HepG2 (cell line): ENCODE measurements at regions not wholly inside any gene's neighbourhood (a gene's known extent, or its start where the extent isn't known, plus 50 kb on each side); places are given as distances from the start of the nearest gene placed in this dataset.

Experiments
- CEBPB ChIP-seq: IDR thresholded peaks from 2 replicates; pipeline ENCODE4 v1.6.1; 2011; ENCODE audit warnings: low read depth, low read length, improper control_type of control experiment, borderline replicate concordance
- EP300 ChIP-seq, 3 experiments: sonication (generic) in 1 of 3; formaldehyde crosslinking in 1 of 3; IDR thresholded peaks; 2 replicates each; pipeline versions ENCODE4 v1.5.1 to v1.6.1; 2011 to 2020; ENCODE audit warnings: low read depth in 2 of 3, low read length in 2 of 3, borderline replicate concordance in 1 of 3, improper control_type of control experiment in 1 of 3, mild to moderate bottlenecking in 1 of 3, missing genetic modification reagents in 1 of 3, moderate library complexity in 1 of 3
- MYNN ChIP-seq: sonication (generic); formaldehyde crosslinking; IDR thresholded peaks from 2 replicates; pipeline ENCODE4 v1.4.0; 2020; ENCODE audit warnings: mild to moderate bottlenecking, low read depth, missing genetic modification reagents
- NFE2L2 ChIP-seq: fragments of 150-350 bp; IDR thresholded peaks from 2 replicates; pipeline ENCODE4 v1.6.1; 2014; ENCODE audit warnings: low read length
- POLR2A ChIP-seq, 2 experiments: IDR thresholded peaks; 2 replicates each; pipeline ENCODE4 v1.6.1; 2011; ENCODE audit warnings: low read depth in 2 of 2, low read length in 2 of 2, mild to moderate bottlenecking in 1 of 2, moderate library complexity in 1 of 2; ENCODE audit not compliant: insufficient read depth in 1 of 2
- POLR2AphosphoS5 ChIP-seq: IDR thresholded peaks from 2 replicates; pipeline ENCODE4 v1.6.1; 2012; ENCODE audit warnings: low read depth, low read length
- SIN3A ChIP-seq: IDR thresholded peaks from 2 replicates; pipeline ENCODE4 v1.6.1; 2011; ENCODE audit warnings: low read depth, mild to moderate bottlenecking, control low read depth, low read length, borderline replicate concordance
- TARDBP ChIP-seq: sonication (generic); formaldehyde crosslinking; IDR thresholded peaks from 2 replicates; pipeline ENCODE4 v1.8.0; 2022; ENCODE audit warnings: mild to moderate bottlenecking, missing genetic modification reagents
- ZFP82 ChIP-seq: sonication (generic); formaldehyde crosslinking; IDR thresholded peaks from 2 replicates; pipeline ENCODE4 v1.5.1; 2020; ENCODE audit warnings: mild to moderate bottlenecking, missing genetic modification reagents, borderline replicate concordance
- ZNF253 ChIP-seq: sonication (generic); formaldehyde crosslinking; IDR thresholded peaks from 2 replicates; pipeline ENCODE4 v1.8.0; 2022; ENCODE audit warnings: mild to moderate bottlenecking, missing genetic modification reagents, borderline replicate concordance
- ZNF547 ChIP-seq: sonication (generic); formaldehyde crosslinking; IDR thresholded peaks from 2 replicates; pipeline ENCODE4 v1.5.1; 2020; ENCODE audit warnings: mild to moderate bottlenecking, missing genetic modification reagents
- ZNF605 ChIP-seq: sonication (generic); formaldehyde crosslinking; IDR thresholded peaks from 2 replicates; pipeline ENCODE4 v1.8.0; 2022; ENCODE audit warnings: mild to moderate bottlenecking, missing genetic modification reagents
- ZSCAN29 ChIP-seq: sonication (generic); formaldehyde crosslinking; conservative IDR thresholded peaks from 2 replicates; pipeline ENCODE4 v1.4.0; 2020; ENCODE audit warnings: mild to moderate bottlenecking, missing genetic modification reagents

DNA sequence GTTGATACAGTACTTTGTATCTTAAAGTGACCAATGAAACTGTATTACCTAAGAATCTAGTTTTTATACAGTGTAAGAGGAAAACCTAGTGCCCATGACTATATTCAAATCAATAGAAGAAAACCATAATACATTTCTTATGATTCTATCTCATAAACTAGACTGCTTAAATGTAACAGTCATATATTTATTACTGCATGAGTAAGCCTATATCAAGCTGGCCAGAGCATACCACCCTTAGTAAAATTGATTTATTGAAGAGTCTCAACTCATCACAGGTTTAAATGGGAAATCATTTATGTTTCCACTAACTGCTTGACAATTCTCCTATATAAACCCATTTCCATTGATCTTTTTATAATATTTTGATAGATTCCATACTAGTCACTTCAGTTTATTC, 1059.2 kb upstream of the LRRTM1 start:
- TF ChIP-seq ZNF253 (no peak), POLR2AphosphoS5 (no peak), NFE2L2 (no peak), ZSCAN29 (CRISPR knock-in tag) (no peak), ZNF547 (CRISPR knock-in tag) (no peak), CEBPB (no peak), ZFP82 (CRISPR knock-in tag) (no peak), POLR2A (IDR thresholded peaks at IDR 0.05; ENCODE audit: insufficient read depth in 1 of 2, low read depth in 2 of 2, low read length in 2 of 2) (no peak), ZNF605 (CRISPR knock-in tag) (no peak), SIN3A (no peak), TARDBP (CRISPR knock-in tag) (no peak), MYNN (CRISPR knock-in tag) (no peak), EP300 (IDR thresholded peaks at IDR 0.05; ENCODE audit: low read depth in 2 of 2, low read length in 2 of 2) (no peak), EP300 (CRISPR knock-in tag; IDR thresholded peaks at IDR 0.05; ENCODE audit: borderline replicate concordance) (no peak)
